ENCODE measurements at regions not wholly inside any gene's neighbourhood (a gene's known extent, or its start where the extent isn't known, plus 50 kb on each side); places are given as distances from the start of the nearest gene placed in this dataset.

DNA sequence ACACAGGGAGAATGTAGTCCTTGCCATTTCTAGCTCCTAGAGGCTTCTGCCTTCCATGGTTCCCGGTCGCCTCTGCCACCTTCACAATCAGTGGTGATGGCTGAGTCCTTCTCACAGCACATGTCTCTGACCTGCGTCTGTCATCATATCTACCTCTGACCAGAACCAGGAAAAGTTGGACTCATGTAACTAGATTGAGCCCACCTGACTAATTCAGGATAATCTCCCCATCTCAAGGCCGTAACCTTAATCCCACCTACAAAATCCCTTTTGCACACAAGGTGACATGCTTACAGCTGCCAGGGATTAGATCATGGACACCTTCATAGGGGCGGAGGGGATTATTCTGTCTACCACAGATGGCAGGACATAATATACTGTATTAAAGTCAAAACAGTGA is 375.6 kb downstream of the ICE1 start:
- TF ChIP-seq POLR2AphosphoS5 (IDR thresholded peaks at IDR 0.05) (no peak), POLR2A (IDR thresholded peaks at IDR 0.05) (no peak)

Measured in breast epithelium (tissue), 3 donors.